ENCODE measurements at regions not wholly inside any gene's neighbourhood (a gene's known extent, or its start where the extent isn't known, plus 50 kb on each side); places are given as distances from the start of the nearest gene placed in this dataset.

GRCh38 chrX:68941385-68941952 lies 112.6 kb downstream of the EFNB1 start:
- 38% methylated on average over 4 of the region's 4 CpGs for WGBS (ENCODE audit: low lambda C conversion rate)
- Histone ChIP-seq H3K27ac (ENCODE audit: low read depth in 2 of 2, low read length in 1 of 2) (no peak overlapping the region), H3K27me3 (ENCODE audit: insufficient read depth) (no peaks in the 10 kb centered on the region), H3K9ac (no peak overlapping the region), H3K4me2 (no peak overlapping the region), H3K4me3 (ENCODE audit: low read depth in 2 of 2, low read length in 1 of 2) (no peak overlapping the region), H2AFZ (ENCODE audit: low read depth) (no peak overlapping the region), H3K4me1 (ENCODE audit: control insufficient read depth in 1 of 2, insufficient read depth in 2 of 2, low read depth in 1 of 2, low read length in 1 of 2) (peaks cover 0 to 2% of the 10 kb centered on the region in 2 experiments; a peak in 1 of 4 replicates), H3K9me3 (no peaks in the 10 kb centered on the region), H4K20me1 (ENCODE audit: insufficient read depth) (no peaks in the 10 kb centered on the region), H3K36me3 (replicated peaks in 1 of 2; ENCODE audit: control insufficient read depth in 1 of 2, insufficient read depth in 2 of 2, low read length in 1 of 2) (no peaks in the 10 kb centered on the region), H3K79me2 (ENCODE audit: insufficient read depth) (no peaks in the 10 kb centered on the region), H3F3A (replicated peaks; ENCODE audit: insufficient read depth) (no peaks in the 10 kb centered on the region), H3K9me2 (no peaks in the 10 kb centered on the region)
- DNase-seq, result no peak
- CTCF ChIA-PET, result interaction anchor here (0.9 to 2.3 kb wide), 4 partner anchors 33 to 114 kb away, joined by 3 to 6 read pairs (median 3); partner anchors contain the start of gene EFNB1
- TF ChIP-seq GATA2 (CRISPR knock-in tag; IDR thresholded peaks at IDR 0.05), result no peak
- TF ChIP-seq TAF1 (IDR thresholded peaks at IDR 0.05; ENCODE audit: borderline replicate concordance, low read depth, low read length), result no peak
- TF ChIP-seq SIN3A (IDR thresholded peaks at IDR 0.05; ENCODE audit: borderline replicate concordance, low read depth, low read length), result no peak
- no peak for TF ChIP-seq RAD21 (IDR thresholded peaks at IDR 0.05; ENCODE audit: low read length)
- TF ChIP-seq FOSL2 (IDR thresholded peaks at IDR 0.05; ENCODE audit: borderline replicate concordance, low read depth), result no peak
- TF ChIP-seq, protein P1, sequence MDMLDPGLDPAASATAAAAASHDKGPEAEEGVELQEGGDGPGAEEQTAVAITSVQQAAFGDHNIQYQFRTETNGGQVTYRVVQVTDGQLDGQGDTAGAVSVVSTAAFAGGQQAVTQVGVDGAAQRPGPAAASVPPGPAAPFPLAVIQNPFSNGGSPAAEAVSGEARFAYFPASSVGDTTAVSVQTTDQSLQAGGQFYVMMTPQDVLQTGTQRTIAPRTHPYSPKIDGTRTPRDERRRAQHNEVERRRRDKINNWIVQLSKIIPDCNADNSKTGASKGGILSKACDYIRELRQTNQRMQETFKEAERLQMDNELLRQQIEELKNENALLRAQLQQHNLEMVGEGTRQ (IDR thresholded peaks at IDR 0.05; ENCODE audit: borderline replicate concordance, low read depth, low read length), result no peak
- no peak for TF ChIP-seq RXRA (IDR thresholded peaks at IDR 0.05; ENCODE audit: borderline replicate concordance, low read depth)
- TF ChIP-seq FOXJ3 (CRISPR knock-in tag; IDR thresholded peaks at IDR 0.05), result no peak
- no peak for TF ChIP-seq CTCF (IDR thresholded peaks at IDR 0.05)
- TF ChIP-seq, protein P2, sequence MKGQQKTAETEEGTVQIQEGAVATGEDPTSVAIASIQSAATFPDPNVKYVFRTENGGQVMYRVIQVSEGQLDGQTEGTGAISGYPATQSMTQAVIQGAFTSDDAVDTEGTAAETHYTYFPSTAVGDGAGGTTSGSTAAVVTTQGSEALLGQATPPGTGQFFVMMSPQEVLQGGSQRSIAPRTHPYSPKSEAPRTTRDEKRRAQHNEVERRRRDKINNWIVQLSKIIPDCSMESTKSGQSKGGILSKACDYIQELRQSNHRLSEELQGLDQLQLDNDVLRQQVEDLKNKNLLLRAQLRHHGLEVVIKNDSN (IDR thresholded peaks at IDR 0.05; ENCODE audit: borderline replicate concordance, low read depth), result no peak
- TF ChIP-seq, protein P3, sequence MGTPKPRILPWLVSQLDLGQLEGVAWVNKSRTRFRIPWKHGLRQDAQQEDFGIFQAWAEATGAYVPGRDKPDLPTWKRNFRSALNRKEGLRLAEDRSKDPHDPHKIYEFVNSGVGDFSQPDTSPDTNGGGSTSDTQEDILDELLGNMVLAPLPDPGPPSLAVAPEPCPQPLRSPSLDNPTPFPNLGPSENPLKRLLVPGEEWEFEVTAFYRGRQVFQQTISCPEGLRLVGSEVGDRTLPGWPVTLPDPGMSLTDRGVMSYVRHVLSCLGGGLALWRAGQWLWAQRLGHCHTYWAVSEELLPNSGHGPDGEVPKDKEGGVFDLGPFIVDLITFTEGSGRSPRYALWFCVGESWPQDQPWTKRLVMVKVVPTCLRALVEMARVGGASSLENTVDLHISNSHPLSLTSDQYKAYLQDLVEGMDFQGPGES (IDR thresholded peaks at IDR 0.05; ENCODE audit: low read depth, low read length), result no peak
- no peak for TF ChIP-seq ELF1 (IDR thresholded peaks at IDR 0.05)
- no peak for TF ChIP-seq JUND (IDR thresholded peaks at IDR 0.05)
- no peak for TF ChIP-seq YY1 (IDR thresholded peaks at IDR 0.05; ENCODE audit: low read depth)
- no peak for TF ChIP-seq MEF2A (IDR thresholded peaks at IDR 0.05; ENCODE audit: borderline replicate concordance, low read depth)
- no peak for TF ChIP-seq RFX5 (IDR thresholded peaks at IDR 0.05; ENCODE audit: low read length)
- no peak for TF ChIP-seq TCF12 (IDR thresholded peaks at IDR 0.05)
- POLR2A ChIA-PET, result no interaction called here

Measured in SK-N-SH (cell line).